Panc1 (cell line): ENCODE measurements at regions not wholly inside any gene's neighbourhood (a gene's known extent, or its start where the extent isn't known, plus 50 kb on each side); places are given as distances from the start of the nearest gene placed in this dataset.

Source experiments
- POLR2AphosphoS5 ChIP-seq: IDR thresholded peaks from 2 replicates; pipeline ENCODE4 v1.6.1; 2012; ENCODE audit warnings: mild to moderate bottlenecking, low read depth, low read length, moderate library complexity
- TF ChIP-seq, protein P1 (sequence below): fragments of 450-650 bp; IDR thresholded peaks from 2 replicates; pipeline ENCODE4 v1.5.1; 2017; ENCODE audit warnings: mild to moderate bottlenecking

DNA sequence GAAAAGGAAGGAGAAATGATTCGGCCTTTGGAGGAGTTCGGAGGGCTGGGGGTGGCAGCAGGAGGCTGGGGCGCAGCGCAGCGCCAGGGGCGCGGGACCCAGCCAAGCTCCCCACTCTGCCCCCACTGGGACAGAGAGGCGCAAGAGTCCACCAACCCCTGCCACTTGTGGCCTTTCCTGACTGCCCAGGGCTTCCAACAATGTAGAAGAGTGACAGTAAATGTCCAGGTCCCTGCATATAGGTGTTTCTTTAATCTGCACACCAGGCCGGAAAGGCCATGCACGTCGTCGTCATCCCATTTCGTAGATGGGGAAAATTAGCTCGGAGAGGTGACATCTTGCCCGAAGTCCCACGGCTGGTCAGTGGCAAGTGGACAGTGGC is 96.6 kb downstream of the INHBB start:
- TF ChIP-seq, protein P1, sequence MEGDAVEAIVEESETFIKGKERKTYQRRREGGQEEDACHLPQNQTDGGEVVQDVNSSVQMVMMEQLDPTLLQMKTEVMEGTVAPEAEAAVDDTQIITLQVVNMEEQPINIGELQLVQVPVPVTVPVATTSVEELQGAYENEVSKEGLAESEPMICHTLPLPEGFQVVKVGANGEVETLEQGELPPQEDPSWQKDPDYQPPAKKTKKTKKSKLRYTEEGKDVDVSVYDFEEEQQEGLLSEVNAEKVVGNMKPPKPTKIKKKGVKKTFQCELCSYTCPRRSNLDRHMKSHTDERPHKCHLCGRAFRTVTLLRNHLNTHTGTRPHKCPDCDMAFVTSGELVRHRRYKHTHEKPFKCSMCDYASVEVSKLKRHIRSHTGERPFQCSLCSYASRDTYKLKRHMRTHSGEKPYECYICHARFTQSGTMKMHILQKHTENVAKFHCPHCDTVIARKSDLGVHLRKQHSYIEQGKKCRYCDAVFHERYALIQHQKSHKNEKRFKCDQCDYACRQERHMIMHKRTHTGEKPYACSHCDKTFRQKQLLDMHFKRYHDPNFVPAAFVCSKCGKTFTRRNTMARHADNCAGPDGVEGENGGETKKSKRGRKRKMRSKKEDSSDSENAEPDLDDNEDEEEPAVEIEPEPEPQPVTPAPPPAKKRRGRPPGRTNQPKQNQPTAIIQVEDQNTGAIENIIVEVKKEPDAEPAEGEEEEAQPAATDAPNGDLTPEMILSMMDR = no peak
- TF ChIP-seq POLR2AphosphoS5 = no peak
